ENCODE measurements at regions not wholly inside any gene's neighbourhood (a gene's known extent, or its start where the extent isn't known, plus 50 kb on each side); places are given as distances from the start of the nearest gene placed in this dataset.
"Not testable (repeated sequence)": the region's sequence is repeated elsewhere in the genome, so short reads cannot be mapped to it uniquely, and the experiment has no call there.

GRCh38 chr12:126976579-126976978 is 1290.4 kb upstream of the TMEM132C start:
- H3K27ac ChIP-seq: no peak overlapping the region
- TF ChIP-seq, protein P1, sequence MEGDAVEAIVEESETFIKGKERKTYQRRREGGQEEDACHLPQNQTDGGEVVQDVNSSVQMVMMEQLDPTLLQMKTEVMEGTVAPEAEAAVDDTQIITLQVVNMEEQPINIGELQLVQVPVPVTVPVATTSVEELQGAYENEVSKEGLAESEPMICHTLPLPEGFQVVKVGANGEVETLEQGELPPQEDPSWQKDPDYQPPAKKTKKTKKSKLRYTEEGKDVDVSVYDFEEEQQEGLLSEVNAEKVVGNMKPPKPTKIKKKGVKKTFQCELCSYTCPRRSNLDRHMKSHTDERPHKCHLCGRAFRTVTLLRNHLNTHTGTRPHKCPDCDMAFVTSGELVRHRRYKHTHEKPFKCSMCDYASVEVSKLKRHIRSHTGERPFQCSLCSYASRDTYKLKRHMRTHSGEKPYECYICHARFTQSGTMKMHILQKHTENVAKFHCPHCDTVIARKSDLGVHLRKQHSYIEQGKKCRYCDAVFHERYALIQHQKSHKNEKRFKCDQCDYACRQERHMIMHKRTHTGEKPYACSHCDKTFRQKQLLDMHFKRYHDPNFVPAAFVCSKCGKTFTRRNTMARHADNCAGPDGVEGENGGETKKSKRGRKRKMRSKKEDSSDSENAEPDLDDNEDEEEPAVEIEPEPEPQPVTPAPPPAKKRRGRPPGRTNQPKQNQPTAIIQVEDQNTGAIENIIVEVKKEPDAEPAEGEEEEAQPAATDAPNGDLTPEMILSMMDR (conservative IDR thresholded peaks at IDR 0.05): no peak

DNA sequence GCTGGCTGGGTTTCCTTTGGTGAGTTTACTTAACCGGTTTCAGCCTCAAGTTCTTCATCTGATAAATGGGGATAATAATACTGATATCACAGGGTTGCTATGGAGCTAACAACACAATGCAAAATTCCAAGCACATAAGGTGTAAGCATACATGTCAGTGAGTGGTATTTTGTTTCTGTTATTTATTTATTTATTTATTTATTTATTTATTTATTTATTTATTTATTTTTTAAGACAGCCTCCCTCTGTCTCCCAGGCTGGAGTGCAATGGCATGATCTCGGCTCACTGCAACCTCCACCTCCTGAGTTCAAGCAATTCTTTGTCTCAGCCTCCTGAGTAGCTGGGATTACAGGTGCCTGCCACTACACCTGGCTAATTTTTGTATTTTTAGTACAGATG is 1287.4 kb upstream of the TMEM132C start:
- not testable (repeated sequence) for H3K27ac ChIP-seq

- TF ChIP-seq, protein P1 (conservative IDR thresholded peaks at IDR 0.05): no peak
These were observed 1284.3 kb upstream of the TMEM132C start for GRCh38 chr12:126982707-126983106.

GRCh38 chr12:126983735-126984134 is 1283.2 kb upstream of the TMEM132C start:
- H3K27ac ChIP-seq: not testable (repeated sequence)

More at GRCh38 chr12:126982707-126983106, 1284.3 kb upstream of the TMEM132C start:
- H3K27ac ChIP-seq: no peak overlapping the region

DNA sequence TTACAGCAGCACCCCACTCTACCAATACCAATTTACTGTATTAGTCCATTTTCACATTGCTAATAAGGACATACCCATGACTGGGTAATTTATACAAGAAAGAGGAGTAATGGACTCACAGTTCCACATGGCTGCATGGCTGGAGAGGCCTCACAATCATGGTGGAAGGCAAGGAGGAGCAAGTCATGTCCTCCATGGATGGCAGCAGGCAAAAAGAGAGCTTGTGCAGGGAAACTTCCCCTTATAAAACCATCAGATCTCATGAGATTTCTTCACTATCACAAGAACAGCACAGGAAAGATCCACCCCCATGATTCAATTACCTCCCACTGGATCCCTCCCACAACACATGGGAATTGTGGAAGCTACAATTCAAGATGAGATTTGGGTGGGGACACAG is 1281.3 kb upstream of the TMEM132C start:
- H3K27ac ChIP-seq: not testable (repeated sequence)

DNA sequence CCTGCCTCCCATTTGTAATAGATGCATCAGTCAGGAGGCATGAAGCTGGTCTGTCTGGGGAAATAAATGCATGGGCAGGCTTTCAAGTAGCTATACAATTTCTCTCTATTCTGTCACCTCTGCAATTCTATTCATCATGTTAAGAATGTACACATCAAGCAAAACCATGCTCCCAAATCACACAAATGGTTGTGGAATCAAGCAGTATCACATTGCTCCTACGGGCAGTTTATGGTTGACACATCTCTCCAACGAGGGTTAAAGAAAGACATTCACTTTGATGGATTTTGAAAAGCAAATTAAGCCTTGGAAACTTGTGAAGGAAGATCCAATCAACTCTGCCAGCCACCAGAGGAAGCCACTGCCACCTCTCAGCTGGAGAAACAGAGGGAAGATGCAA is 1277.4 kb upstream of the TMEM132C start:
- TF ChIP-seq, protein P1 (conservative IDR thresholded peaks at IDR 0.05): no peak
- H3K27ac ChIP-seq: no peak overlapping the region

DNA sequence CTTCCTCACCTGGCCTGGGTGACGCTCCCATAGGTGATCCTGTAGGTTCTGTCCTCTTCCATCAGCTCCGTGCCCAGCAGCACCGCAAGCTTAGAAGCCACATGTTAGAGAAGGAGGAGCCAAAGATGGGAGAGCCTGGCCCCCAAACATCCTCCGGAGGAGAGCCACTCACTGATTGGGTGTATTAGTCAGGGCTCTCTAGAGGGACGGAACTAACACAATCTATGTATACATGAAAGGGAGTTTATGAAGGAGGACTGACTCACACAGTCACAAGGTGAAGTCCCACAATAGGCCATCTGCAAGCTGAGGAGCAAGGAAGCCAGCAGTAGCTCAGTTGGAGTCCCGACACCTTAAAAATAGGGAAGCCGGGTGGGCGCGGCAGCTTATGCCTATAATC is 1273.1 kb upstream of the TMEM132C start:
- TF ChIP-seq, protein P1 (conservative IDR thresholded peaks at IDR 0.05): no peak
- no peak overlapping the region for H3K27ac ChIP-seq

GRCh38 chr12:126994599-126994998 is 1272.4 kb upstream of the TMEM132C start:
- TF ChIP-seq, protein P1 (conservative IDR thresholded peaks at IDR 0.05): no peak
- H3K27ac ChIP-seq: no peak overlapping the region

- no peak overlapping the region for H3K27ac ChIP-seq
- TF ChIP-seq, protein P1 (conservative IDR thresholded peaks at IDR 0.05): no peak
These were observed 1268.9 kb upstream of the TMEM132C start for GRCh38 chr12:126998031-126998430.

Measured in VCaP (cell line).